GM23248 (cell line): ENCODE measurements at regions not wholly inside any gene's neighbourhood (a gene's known extent, or its start where the extent isn't known, plus 50 kb on each side); places are given as distances from the start of the nearest gene placed in this dataset.

Source experiments
- DNase-seq: peaks from one replicate; pipeline ENCODE4 v3.0.0-alpha.2; 2015
- H2AFZ ChIP-seq: fragments of 200-600 bp; sonication (generic); 2 replicates; pipeline ENCODE4 v1.6.1; 2016; ENCODE audit warnings: antibody characterized with exemption
- H3F3A ChIP-seq: fragments of 200-600 bp; sonication (generic); 2 replicates; pipeline ENCODE4 v1.6.1; 2016; ENCODE audit warnings: mild to moderate bottlenecking, antibody characterized with exemption, mixed run types; ENCODE audit not compliant: insufficient read depth
- H3K27ac ChIP-seq: fragments of 200-600 bp; sonication (generic); 2 replicates; pipeline ENCODE4 v1.5.1; 2016; ENCODE audit warnings: mild to moderate bottlenecking
- H3K27me3 ChIP-seq: fragments of 200-600 bp; sonication (generic); replicated peaks from 2 replicates; pipeline ENCODE4 v1.6.1; 2016; ENCODE audit warnings: mild to moderate bottlenecking; ENCODE audit not compliant: insufficient read depth
- H3K36me3 ChIP-seq: fragments of 200-600 bp; sonication (generic); 2 replicates; pipeline ENCODE4 v1.6.1; 2016; ENCODE audit warnings: low read depth, mild to moderate bottlenecking
- H3K4me1 ChIP-seq: fragments of 200-600 bp; sonication (generic); 2 replicates; pipeline ENCODE4 v1.6.1; 2016; ENCODE audit warnings: mild to moderate bottlenecking; ENCODE audit not compliant: insufficient read depth
- H3K4me2 ChIP-seq: fragments of 200-600 bp; sonication (generic); one replicate; pipeline ENCODE4 v1.6.1; 2016; ENCODE audit warnings: mild to moderate bottlenecking; ENCODE audit not compliant: unreplicated experiment
- H3K4me3 ChIP-seq: fragments of 200-600 bp; sonication (generic); 2 replicates; pipeline ENCODE4 v1.5.1; 2016; ENCODE audit warnings: mild to moderate bottlenecking
- H3K79me2 ChIP-seq: fragments of 200-600 bp; sonication (generic); 2 replicates; pipeline ENCODE4 v1.6.1; 2016; ENCODE audit warnings: mild to moderate bottlenecking; ENCODE audit not compliant: insufficient read depth
- H3K9ac ChIP-seq: fragments of 200-600 bp; sonication (generic); 2 replicates; pipeline ENCODE4 v1.6.1; 2016; ENCODE audit warnings: mild to moderate bottlenecking
- H3K9me2 ChIP-seq: fragments of 200-600 bp; sonication (generic); 2 replicates; pipeline ENCODE4 v1.6.1; 2016; ENCODE audit warnings: mixed run types, mild to moderate bottlenecking, moderate library complexity; ENCODE audit not compliant: insufficient read depth
- H3K9me3 ChIP-seq: fragments of 200-600 bp; sonication (generic); one replicate; pipeline ENCODE4 v1.6.1; 2017; ENCODE audit warnings: low read depth
- H4K20me1 ChIP-seq: fragments of 200-600 bp; sonication (generic); 2 replicates; pipeline ENCODE4 v1.6.0; 2016; ENCODE audit not compliant: insufficient read depth
- EZH2 ChIP-seq: fragments of 200-600 bp; sonication (generic); IDR thresholded peaks from 2 replicates; pipeline ENCODE4 v1.6.1; 2018; ENCODE audit warnings: antibody characterized with exemption, mild to moderate bottlenecking; ENCODE audit not compliant: insufficient read depth, poor library complexity, severe bottlenecking
- EZH2phosphoT487 ChIP-seq: fragments of 200-600 bp; sonication (generic); IDR thresholded peaks from 2 replicates; pipeline ENCODE4 v1.6.1; 2018; ENCODE audit warnings: antibody characterized with exemption, moderate library complexity, mild to moderate bottlenecking, low read depth; ENCODE audit not compliant: insufficient read depth
- WGBS, 2 experiments: methylation state at CpG; one replicate each; pipeline ENCODE4 v1.1.6; 2015 to 2017; ENCODE audit warnings: low lambda C conversion rate in 2 of 2, low coverage in 1 of 2; ENCODE audit errors: missing lambda C conversion rate in 2 of 2; 5-methylcytosine and 5-hydroxymethylcytosine counted together
- in situ Hi-C: fragments of 300-500 bp; cut with MboI; formaldehyde crosslinking; loops from 2 replicates; pipeline ENCODE4 v1.15.0; 2020

DNA sequence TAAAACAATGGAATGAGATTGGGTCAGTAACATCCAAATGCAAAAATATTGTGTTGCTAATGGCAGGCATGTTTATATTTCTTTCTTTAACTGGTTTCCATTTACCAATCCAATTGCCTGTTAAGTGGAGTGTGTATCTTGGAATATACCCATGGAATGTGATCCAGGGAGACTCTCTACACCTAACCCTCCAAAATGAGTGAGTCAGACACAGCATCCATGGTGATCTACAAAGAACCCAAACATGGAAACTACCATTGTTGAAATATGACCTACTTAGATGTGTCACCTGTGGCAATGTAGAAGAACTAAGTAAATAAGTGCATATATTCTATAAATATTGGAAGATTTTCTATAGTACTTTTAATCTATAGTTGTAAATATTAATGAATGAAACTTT, 110.3 kb downstream of the AREG start:
- TF ChIP-seq EZH2, result no peak
- TF ChIP-seq EZH2phosphoT487, result no peak
- H3K27ac ChIP-seq, result no peak overlapping the region
- H3K9ac ChIP-seq, result no peak overlapping the region
- in situ Hi-C loops, result no loop called here
- no peaks in the 10 kb centered on the region for H3K79me2 ChIP-seq
- no peak overlapping the region for H3K4me2 ChIP-seq
- H3K27me3 ChIP-seq, result no peaks in the 10 kb centered on the region
- H3K36me3 ChIP-seq, result no peaks in the 10 kb centered on the region
- peak; percentile 26 for DNase-seq
- no peaks in the 10 kb centered on the region for H3K9me2 ChIP-seq
- no peaks in the 10 kb centered on the region for H3K9me3 ChIP-seq
- H3K4me3 ChIP-seq, result no peak overlapping the region
- H4K20me1 ChIP-seq, result no peaks in the 10 kb centered on the region
- H2AFZ ChIP-seq, result no peak overlapping the region
- H3F3A ChIP-seq, result no peaks in the 10 kb centered on the region
- no peaks in the 10 kb centered on the region for H3K4me1 ChIP-seq

DNA sequence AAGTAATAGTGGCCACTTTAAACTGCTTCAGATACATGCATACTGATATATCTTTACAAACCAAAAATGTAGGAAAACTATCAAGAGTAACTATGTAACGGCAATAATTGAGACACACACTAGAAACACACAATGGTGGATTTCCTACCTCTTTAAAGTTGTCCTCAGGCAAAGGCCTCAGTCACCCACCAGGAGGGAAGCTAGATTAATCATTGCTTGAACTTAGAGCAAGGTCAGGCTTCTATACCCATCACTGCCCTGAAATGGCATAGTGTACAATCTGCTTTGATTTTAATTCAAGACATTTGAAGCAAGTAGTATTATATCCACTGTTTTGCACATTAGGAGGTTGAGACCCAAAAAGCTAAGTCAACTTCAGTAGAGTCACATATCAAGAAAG, 110.9 kb downstream of the AREG start:
- no peak for DNase-seq
- no peak overlapping the region for H2AFZ ChIP-seq
- TF ChIP-seq EZH2phosphoT487, result no peak
- TF ChIP-seq EZH2, result no peak
- H3K27me3 ChIP-seq, result no peaks in the 10 kb centered on the region
- no peaks in the 10 kb centered on the region for H3K36me3 ChIP-seq
- H3K4me1 ChIP-seq, result no peaks in the 10 kb centered on the region
- in situ Hi-C loops, result no loop called here
- H3K4me3 ChIP-seq, result no peak overlapping the region
- WGBS, 2 experiments, result 95 to 100% methylated on average over 1 of the region's 1 CpG
- H3K4me2 ChIP-seq, result no peak overlapping the region
- no peak overlapping the region for H3K27ac ChIP-seq
- H3K9ac ChIP-seq, result no peak overlapping the region
- H3K9me3 ChIP-seq, result no peaks in the 10 kb centered on the region
- H3K9me2 ChIP-seq, result no peaks in the 10 kb centered on the region
- H3F3A ChIP-seq, result no peaks in the 10 kb centered on the region
- no peaks in the 10 kb centered on the region for H3K79me2 ChIP-seq
- H4K20me1 ChIP-seq, result no peaks in the 10 kb centered on the region

DNA sequence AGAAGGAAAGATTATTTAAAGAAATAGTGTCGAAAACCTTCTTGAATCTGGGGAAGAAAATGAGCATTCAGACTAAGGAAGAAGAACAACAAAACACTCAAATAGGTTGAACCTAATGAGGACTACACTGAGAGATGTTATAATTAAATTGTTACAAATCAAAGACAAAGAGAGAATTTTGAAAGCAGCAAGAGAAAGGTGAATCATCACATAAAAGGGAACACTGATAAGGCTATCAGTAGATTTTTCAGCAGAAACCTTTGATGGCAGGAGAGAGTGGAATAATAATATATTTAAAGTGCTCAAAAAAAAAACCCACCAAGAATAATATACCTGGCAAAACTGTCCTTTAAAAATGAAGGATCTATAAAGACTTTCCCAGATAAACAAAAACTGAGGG, 114.9 kb downstream of the AREG start:
- no peak overlapping the region for H2AFZ ChIP-seq
- DNase-seq, result no peak
- H3K9ac ChIP-seq, result no peak overlapping the region
- H3F3A ChIP-seq, result no peaks in the 10 kb centered on the region
- H3K4me2 ChIP-seq, result no peak overlapping the region
- H3K27me3 ChIP-seq, result no peaks in the 10 kb centered on the region
- no peaks in the 10 kb centered on the region for H3K9me3 ChIP-seq
- H3K36me3 ChIP-seq, result no peaks in the 10 kb centered on the region
- no peaks in the 10 kb centered on the region for H3K4me1 ChIP-seq
- in situ Hi-C loops, result no loop called here
- no peak for TF ChIP-seq EZH2phosphoT487
- TF ChIP-seq EZH2, result no peak
- no peaks in the 10 kb centered on the region for H4K20me1 ChIP-seq
- 40 to 50% methylated on average over 1 of the region's 1 CpG for WGBS, 2 experiments
- H3K4me3 ChIP-seq, result no peak overlapping the region
- no peaks in the 10 kb centered on the region for H3K79me2 ChIP-seq
- no peaks in the 10 kb centered on the region for H3K9me2 ChIP-seq
- H3K27ac ChIP-seq, result no peak overlapping the region

DNA sequence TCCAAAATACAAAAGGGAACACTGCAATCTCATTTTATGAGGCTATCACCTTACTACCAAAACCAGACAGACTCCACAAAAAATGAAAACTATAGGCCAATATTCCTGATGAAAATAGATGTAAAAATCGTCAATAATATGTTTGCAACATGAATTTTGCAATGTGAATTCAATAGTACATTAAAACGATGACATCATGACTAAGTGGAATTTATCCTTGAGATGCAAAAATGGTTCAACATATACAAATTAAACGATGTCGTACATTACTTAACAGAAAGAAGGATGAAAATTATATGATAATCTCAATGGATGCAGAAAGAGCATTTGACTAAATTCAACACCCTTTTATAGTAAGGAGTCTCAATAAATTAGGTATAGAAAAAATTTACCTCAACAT, 123.0 kb downstream of the AREG start:
- no peaks in the 10 kb centered on the region for H3K27me3 ChIP-seq
- H3K4me1 ChIP-seq, result no peaks in the 10 kb centered on the region
- no peak for TF ChIP-seq EZH2
- no peak for TF ChIP-seq EZH2phosphoT487
- no peak overlapping the region for H3K4me3 ChIP-seq
- H3K36me3 ChIP-seq, result no peaks in the 10 kb centered on the region
- no peaks in the 10 kb centered on the region for H3K9me3 ChIP-seq
- no peaks in the 10 kb centered on the region for H4K20me1 ChIP-seq
- in situ Hi-C loops, result no loop called here
- H3F3A ChIP-seq, result no peaks in the 10 kb centered on the region
- 68% methylated on average over 4 of the region's 4 CpGs for WGBS, 2 experiments
- no peaks in the 10 kb centered on the region for H3K79me2 ChIP-seq
- no peak overlapping the region for H3K9ac ChIP-seq
- DNase-seq, result no peak
- H3K4me2 ChIP-seq, result no peak overlapping the region
- no peak overlapping the region for H3K27ac ChIP-seq
- no peaks in the 10 kb centered on the region for H3K9me2 ChIP-seq
- H2AFZ ChIP-seq, result no peak overlapping the region

DNA sequence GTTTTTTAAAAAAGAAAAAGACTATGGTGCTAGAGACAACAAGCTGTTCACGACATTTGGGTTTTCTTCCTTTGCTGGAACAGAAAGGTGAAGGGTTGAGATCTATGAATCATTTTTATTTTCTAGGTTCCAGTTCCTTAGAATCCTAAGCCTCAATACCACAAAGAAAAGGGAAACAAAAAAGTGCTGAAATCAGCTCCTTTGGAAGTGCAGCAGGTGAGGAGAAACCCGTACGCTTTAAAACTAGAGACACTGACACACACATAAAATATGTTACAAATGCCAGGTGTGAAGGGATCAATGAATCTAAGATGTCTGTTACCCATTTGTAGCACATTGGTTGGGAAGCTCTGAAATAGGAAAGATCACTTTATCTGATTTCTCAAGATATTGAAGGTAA, 125.2 kb downstream of the AREG start:
- no peaks in the 10 kb centered on the region for H3F3A ChIP-seq
- H3K4me1 ChIP-seq, result no peaks in the 10 kb centered on the region
- no peak for DNase-seq
- no peaks in the 10 kb centered on the region for H4K20me1 ChIP-seq
- in situ Hi-C loops, result no loop called here
- no peaks in the 10 kb centered on the region for H3K36me3 ChIP-seq
- no peak overlapping the region for H3K9ac ChIP-seq
- H3K9me2 ChIP-seq, result no peaks in the 10 kb centered on the region
- H3K27ac ChIP-seq, result no peak overlapping the region
- no peaks in the 10 kb centered on the region for H3K79me2 ChIP-seq
- WGBS, 2 experiments, result 46 to 51% methylated on average over 3 of the region's 3 CpGs
- H3K9me3 ChIP-seq, result no peaks in the 10 kb centered on the region
- H2AFZ ChIP-seq, result no peak overlapping the region
- TF ChIP-seq EZH2 (no peak), EZH2phosphoT487 (no peak)
- H3K27me3 ChIP-seq, result no peaks in the 10 kb centered on the region
- H3K4me3 ChIP-seq, result no peak overlapping the region
- no peak overlapping the region for H3K4me2 ChIP-seq
